Stimulated activated CD4-positive, alpha-beta T cell treated with anti-CD3 and anti-CD28 coated beads, Interleukin-15, amount 100 ng/mL, for 24 hours (primary cell): ENCODE measurements at regions not wholly inside any gene's neighbourhood (a gene's known extent, or its start where the extent isn't known, plus 50 kb on each side); places are given as distances from the start of the nearest gene placed in this dataset.
A peak's percentile ranks its signal among the peaks of the same experiment; 100 is the strongest.
"Not testable (repeated sequence)": the region's sequence is repeated elsewhere in the genome, so short reads cannot be mapped to it uniquely, and the experiment has no call there.

Experiments
- DNase-seq: peaks from one replicate; pipeline ENCODE4 v3.0.0-alpha.2; 2020

DNA sequence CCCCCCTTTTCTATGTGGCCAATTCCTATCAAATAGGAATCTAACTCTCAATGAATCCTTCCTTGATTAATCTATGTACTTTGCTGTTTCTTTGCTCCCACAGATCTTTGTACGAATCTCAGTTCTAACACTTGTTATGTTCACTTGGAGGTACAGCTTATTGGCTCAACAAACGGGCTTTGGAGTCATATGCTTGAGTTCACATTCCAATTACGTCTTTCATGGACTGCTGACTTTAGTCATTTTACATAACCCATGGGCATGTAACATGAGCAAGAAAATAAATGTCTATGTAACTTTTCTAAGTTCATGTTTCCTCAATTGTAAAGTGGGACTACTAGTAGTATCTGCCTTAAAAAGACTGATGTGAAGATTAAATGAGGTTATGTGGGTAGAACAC lies 123.2 kb upstream of the TBC1D5 start:
- no peak for DNase-seq

DNA sequence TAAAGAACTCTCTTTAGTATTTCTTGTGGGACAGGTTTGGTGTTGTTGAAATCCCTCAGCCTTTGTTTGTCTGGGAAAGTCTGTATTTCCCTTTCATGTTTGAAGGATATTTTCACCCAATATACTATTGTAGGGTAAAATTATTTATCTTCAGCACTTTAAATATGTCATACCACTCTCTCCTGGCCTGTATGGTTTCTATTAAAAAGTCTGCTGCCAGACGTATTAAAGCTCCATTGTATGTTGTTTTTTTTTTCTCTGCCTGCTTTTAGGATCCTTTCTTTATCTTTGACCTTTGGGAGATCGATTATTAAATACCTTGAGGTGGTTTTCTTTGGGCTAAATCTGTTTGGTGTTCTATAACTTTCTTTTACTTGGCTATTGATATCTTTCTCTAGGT lies 119.0 kb upstream of the TBC1D5 start:
- DNase-seq = no peak

DNA sequence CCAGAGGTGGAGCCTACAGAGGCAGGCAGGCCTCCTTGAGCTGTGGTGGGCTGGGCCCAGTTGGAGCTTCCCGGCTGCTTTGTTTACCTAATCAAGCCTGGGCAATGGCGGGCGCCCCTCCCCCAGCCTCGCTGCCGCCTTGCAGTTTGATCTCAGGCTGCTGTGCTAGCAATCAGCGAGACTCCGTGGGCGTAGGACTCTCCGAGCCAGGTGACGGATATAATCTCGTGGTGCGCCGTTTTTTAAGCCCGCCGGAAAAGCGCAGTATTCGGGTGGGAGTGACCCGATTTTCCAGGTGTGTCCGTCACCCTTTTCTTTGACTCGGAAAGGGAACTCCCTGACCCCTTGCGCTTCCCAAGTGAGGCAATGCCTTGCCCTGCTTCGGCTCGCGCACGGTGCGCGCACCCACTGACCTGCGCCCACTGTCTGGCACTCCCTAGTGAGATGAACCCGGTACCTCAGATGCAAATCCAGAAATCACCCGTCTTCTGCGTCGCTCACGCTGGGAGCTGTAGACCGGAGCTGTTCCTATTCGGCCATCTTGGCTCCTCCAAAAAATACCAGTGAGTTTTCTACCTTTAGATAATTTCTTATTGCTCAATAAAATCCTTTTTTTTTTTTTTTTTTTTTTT lies 118.5 kb upstream of the TBC1D5 start:
- not testable (repeated sequence) for DNase-seq

DNA sequence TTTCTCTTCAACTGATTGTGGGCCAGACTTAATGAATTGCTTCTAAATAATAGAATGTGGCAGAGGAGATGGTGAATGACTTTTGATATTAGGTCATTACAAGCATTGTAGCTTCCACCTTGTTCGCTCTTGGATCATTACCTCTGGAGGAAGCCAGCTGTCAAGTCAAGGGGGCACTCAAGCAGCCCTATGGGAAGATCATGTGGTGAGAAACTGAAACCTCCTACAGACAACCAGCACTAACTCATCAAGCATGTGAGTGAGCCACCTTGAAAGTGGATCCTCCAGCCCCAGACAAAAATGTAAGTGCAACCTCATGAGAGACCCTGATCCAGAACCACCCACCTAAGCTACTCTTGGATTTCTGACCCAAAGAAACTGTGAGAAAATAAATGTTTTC lies 109.8 kb upstream of the TBC1D5 start:
- DNase-seq = no peak

DNA sequence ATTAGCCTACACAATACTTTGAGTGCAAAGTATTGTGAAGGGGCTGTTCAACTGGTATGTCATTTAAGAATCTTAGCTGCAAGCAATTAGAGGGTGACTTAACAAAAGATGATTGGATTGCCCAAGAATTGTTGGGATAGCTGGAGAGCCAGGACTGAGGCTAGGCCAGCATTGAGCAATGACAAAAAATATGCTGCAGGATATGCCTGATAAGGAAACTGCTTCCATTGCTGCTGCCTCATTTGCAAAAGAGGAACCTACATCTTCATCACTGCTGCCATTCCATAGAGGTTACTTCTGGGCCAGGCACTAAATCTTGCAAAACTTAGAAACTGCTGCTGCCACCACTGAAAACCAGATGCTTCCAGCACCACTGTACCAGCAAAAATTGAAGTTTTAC lies 108.0 kb upstream of the TBC1D5 start:
- no peak for DNase-seq

DNA sequence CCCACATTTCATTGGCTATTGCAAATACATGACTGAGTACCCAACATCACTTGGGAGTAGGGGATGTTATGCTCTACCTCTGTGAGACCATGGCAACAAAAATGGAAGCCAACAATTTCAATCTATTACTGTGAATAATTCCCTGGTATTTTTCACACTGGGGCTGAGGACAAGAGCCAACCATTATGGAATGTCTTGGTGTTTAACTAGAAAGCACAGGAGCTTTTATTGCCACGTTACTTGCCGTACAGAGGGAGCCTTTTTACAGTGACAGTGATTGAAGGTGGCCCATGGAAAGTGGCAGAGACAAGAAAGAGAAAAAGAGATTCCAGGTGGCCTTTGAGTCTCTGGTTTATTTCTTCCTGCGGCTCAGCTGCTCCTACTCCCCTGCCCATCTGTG lies 105.7 kb upstream of the TBC1D5 start:
- no peak for DNase-seq

DNA sequence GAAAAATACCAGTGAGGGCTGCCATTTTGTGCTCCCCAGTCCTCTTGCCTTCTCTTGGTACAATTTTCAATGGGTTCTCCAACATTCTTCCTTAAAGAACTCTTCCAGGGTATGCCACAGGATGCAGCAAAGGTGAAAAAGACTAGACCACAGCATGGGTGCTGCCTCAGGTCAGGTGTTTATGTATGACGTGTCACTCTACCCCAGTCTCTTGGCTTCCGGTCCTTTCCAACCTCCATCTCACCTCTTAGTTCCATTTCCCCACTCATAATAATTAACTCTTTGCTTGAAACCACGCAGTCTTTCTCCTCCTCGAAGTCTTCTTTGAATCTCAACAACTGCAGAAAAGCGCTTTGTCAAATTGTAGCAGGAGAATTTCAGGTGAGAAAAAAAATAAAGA lies 104.7 kb upstream of the TBC1D5 start:
- DNase-seq = no peak

DNA sequence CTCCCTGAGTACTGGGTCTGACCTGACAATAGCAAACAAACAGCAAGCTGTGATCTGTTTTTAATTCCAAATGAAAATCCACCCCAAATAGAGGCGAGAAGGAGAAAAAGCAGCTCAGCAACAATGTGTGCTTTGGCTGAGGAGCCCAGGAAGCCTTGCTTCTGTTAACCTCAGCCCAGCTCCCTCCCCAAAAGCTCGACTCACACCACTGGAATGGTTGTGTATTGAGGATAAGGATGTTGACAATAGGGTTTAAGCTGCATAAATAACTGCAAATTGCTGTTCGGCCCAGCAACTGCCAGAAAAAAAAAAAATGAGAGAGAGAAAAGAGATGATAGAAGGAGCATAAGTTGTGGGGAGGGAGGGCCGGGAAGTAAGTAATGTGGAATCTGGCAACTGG lies 104.0 kb upstream of the TBC1D5 start:
- no peak for DNase-seq

DNA sequence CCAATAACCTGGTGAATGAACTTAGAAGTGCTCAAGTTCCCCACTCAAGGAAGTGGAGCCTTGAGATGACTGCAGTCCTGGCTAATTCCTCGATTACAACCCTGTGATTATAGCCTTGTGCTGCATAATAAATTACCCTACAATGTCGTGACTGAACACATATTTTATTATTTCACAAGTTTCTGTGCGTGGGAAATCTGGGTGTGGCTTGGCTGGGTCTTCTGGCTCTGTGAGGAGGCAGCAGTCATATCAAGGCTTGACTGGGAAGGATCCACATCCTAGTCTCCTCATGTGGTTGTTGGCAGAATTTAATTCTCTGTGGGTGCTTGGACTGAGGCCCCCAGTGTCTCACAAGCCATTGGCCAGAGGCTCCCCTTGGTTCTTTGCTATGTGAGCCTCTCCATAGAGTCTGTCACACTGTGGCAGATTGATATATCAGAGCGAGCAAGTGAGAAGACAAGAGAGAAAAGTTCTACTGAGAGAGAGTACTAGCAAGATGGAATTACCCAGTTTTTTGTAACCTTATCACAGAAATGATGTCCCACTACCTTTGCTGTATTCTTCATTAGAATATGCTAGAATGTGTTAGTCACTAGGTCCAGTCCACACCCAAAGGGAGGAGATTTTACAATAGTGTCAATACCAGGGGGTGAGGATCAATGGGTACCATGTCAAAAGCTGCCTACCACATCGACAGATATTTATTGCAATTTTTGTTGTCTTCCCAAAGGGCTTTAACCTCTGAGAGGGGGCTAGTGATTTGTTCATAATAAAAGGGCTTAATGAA lies 102.8 kb upstream of the TBC1D5 start:
- no peak for DNase-seq

DNA sequence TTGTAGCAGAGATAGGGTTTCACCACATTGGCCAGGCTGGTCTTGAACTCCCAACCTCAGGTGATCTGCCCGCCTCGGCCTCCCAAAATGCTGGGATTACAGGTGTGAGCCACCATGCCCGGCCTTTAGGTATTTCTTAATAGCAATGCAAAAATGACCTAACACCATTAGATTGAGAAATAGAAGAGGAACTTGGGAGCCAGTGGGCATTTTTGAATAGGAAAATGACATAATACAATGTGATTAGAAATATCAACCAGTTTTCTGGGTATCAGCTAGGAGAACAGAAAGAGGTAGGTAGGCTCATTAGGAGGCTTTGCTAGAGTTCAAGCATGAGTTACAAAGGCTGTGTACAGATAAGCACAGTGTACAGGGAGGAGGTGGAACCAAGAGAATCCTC lies 101.8 kb upstream of the TBC1D5 start:
- no peak for DNase-seq

DNA sequence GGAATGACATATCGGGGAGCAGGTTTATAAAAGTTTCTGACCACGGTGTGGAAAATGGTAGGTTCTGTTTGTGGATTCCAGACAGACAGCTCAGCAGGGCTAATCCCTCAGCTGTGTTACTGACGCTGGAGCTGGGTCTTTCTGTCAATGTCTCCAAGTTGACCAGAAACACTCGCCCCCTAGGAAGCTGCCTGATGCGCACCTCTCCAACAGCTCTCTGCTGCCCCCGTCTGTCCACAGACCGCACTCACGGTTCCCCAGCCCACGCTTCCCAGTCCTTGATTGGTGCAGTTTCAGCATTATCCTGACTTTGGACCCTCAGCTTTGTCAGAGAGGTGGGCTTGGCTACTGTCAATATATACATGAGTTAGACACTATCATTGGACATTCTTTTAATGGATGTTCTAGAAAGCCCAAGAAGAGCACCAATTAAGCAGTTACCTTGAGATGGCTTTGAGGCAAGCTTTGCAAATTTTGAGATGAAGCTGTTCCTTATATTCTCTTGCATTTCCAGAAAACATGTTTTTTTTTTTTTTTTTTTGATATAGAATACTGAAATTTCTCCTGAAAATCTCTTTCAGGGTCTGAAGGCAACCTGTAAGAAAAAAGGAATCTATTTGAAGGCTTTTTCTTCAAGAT lies 98.9 kb upstream of the TBC1D5 start:
- DNase-seq = peak; percentile 84

DNA sequence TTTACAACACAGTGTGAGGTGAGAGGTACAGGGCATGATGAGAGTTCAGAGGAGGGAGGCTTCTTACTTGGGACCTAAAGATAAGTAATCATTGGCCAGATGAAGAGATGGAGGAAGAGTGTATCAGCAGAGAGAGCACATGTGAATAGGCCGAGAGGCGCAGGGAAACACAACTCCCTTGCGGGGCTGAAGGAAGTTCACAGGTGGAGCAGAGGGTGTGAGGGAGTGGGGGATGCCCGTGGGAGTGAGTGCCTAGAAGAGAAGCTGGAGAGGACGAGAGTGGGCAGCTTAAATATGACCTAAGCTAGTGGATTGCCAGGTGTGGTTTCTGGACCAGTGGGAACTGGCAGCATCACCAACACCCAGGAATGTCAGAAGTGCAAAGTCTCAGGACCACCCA lies 98.2 kb upstream of the TBC1D5 start:
- no peak for DNase-seq

DNA sequence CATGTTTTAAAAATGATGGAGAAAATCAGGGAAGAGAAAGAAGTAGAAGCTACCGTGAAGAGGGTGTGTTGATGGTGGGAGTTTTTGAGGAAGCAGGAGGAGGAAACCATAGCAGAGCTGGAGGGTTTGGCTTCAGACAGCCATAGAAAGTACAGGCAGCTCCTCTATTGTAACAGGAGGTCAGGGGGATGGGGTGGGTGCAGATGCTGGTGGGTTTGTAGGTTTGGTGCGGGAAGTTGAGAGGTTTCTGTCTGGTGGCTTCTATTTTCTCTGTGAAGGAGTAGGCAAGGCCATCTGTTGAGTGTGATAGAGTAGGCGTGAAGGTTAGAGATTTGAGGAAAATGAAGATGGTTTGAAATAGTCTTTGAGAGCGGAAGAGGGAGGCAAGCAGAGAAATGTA lies 97.7 kb upstream of the TBC1D5 start:
- no peak for DNase-seq

DNA sequence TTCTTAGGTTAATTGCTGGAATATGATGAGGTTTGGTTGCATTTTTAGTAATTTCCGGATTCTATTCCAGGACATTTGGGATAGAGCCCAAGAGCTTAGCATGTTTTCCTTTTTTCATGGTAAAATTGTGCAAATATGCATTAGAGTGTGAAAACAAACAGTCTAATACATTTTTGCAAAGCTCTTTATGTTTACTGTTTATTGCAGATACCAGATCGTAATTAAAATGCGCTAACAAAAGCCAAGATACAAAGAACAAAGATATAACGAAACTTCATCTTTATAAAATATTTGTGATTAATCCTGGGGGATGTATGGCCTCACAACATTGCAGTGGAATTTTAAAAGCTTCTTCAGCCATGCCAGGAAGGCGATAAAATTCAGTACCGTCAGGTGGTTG lies 94.5 kb upstream of the TBC1D5 start:
- DNase-seq = no peak

DNA sequence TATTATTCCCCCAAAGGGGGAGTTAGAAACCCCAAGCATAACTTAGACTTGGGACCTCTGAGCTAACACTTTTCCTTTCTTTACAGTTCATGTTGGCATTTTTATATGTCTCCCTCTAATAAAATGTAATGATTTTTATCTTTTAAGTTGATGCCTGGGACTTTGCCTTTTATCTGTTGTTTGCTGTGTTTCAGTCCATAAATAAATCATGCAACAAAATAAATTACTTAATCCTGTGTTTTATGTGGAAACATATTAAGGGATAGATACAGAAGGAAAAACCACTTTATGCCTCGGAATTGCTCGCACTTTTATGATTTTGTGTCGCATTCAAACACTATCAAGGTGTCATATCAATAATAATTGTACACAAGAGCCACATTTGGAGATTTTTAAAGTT lies 93.7 kb upstream of the TBC1D5 start:
- no peak for DNase-seq

DNA sequence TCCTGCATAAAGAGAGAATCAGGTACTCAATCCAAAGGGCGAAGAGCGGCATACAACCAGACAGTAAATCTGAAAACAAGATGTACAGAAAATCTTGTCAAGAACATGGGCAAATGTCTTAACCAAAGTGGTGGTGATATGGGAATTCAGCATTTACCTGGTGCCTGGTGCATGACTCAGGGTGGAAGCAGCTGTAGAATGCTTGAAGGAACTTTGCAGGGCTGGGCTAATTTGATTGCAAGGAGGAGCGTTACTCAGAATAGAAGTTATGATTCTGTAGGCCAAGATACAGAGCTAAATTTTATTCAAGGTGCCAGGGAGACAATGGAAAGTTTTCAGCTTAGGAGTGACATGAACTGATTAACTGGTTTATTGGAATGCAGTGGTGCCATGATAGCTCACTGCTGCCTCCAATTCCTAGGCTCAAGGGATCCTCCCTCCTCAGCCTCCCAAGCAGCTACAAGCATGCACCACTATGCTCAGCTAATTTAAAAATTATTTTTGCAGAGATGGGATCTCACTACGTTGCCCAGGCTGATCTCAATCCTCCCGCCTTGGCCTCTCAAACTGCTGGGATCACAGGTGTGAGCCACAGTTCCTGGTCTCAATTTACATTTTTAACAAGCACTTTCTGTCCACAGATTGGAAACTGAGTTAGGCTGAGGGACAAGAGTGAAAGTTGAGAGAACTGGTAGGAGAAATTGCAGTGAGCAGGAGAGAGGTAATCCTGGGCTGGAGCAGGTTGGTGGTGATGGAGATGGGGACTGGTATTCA lies 91.5 kb upstream of the TBC1D5 start:
- no peak for DNase-seq

DNA sequence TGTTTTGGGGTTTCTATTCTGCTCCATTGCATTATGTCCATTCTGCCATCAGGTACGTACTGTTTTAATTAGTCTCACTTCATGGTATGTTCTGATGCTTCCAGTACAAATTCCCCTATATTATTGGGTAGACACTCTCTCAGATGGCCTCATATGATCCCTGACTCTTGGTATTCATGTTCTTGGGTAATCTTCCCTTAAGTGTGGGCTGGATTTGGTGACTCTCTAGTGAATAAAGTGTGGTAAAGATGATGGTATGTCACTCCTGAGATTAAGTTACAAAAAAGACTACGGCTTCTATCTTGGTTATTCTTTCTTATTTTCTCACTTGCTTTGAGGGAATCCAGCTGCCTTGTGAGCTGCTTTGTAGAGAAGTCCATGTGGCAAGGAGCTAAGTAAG lies 89.6 kb upstream of the TBC1D5 start:
- no peak for DNase-seq

DNA sequence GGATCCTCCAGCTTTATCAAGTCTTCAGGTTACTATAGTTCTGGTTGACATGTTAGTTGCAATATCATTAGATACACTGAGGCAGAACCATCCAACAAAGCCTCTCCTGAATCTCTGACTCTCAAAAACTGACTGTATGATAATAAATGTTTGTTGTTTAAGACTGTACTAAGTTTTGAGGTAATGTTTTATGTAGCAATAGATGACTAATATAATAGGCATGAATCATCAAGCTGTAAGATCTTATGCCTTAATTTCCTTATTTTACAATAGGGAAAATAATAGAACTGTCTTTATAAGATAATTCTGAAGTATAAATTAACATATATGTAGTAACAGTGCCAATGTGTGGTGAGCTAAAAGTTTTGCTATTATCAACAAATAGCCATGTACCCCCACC lies 88.9 kb upstream of the TBC1D5 start:
- no peak for DNase-seq

DNA sequence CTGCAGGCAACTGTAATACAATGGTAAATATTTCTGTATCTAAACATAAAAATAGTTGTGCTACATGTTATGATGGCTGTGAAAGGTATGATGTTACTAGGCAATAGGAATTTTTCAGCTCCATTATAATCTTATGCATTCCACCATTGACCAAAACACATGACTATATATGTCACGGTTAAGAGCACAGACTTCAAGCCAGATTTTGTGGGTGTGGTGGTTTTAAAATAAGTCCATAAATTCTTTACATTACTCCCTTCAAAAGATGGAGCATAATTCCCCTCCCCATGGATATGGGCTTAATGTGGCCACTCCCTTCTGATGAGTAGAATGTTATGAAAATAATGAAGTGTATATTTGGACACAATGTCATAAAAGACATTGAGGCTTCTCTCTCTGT lies 88.4 kb upstream of the TBC1D5 start:
- no peak for DNase-seq

DNA sequence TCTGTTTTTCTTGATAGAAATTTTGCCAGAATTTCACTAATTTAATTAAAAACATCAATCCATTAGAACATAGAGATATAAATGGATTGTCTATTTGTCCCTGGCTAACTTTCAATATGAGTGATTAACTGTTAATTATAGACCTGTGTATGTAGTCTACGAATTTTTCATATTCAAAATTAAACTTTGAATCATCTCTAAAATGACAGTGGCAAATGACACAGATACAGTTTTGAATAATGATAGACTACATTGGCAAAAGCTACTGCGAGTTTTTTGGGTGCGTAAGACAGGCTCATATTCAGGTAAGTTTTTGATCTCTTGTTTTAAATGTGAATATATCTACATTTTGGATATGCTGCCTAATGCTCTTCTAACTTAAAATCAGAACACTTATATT lies 86.0 kb upstream of the TBC1D5 start:
- no peak for DNase-seq

DNA sequence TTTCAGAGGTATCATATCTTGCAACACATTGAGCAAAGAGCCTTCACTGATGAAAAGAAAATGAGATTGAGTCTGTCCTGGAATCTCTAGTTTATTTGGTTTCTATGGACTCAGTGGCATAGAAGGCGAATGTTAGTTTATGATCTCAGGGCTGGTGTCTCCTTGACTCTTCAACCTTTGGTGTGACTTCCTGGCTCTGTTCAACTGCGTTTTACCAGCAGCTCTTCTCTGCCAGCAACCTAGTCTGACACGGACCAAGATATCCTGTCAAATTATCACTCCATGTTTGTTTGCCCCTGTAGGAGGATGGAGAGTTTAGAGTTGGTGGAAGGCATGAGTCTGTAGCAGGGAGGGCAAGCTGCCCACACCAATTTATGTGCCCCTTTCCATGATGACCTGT lies 82.9 kb upstream of the TBC1D5 start:
- no peak for DNase-seq

DNA sequence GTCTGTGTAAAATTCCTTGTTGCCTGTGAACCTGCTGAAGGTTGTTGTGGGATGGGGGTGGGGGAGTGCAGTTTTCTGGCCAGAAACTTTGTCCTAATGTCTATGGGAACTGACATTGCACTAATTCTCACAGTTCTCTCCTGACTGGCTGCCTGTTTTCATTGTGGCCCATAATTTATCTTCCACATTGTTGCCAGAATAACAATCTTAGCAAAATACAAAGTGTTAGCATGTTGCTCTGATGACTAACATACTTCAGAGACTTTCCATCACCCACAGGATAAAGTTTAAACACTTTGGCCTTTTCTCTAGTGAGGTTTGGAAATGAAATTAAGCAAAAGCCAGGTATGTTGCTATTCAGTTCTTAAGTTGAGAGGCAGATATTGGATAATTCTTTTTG lies 81.4 kb upstream of the TBC1D5 start:
- DNase-seq = no peak

DNA sequence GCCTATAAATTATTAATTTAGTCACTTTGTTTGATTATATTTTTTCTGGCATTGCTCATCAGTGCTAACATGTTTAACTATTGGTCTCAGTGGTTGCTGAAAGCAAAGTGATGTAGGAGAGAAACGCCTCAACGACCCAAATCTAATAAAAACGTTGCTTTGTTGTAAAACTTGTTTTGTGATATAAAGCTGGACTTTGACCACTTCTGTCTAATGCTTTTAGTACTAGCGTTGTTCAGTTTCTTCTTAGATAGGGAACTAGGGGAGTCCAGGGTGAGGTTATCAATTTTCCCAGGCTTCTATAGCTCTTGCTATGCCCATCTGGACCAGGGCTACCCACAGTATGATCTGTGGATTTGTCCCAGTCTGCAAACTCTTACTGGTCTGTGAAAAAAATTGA lies 80.6 kb upstream of the TBC1D5 start:
- DNase-seq = no peak

DNA sequence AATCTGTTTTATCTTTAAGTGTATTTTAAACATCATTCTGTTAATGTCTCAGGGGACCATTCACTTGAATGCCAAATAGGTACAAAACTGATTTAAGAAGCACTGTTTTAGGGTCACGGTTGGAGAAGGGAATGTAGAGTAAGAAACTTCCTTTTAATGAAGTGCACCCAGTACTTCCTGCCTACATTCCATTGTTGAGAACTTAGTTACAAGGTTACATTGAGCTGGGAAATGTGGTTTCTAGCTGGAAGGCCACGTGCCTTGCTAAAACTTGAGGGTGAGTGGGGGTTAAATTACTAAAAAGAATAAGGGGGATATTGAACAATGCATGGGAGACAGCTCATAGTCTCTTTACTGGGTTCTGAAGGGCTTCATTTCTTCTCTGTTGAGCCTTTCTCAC lies 78.3 kb upstream of the TBC1D5 start:
- DNase-seq = no peak
